Activated CD4-positive, alpha-beta T cell treated with anti-CD3 and anti-CD28 coated beads, Interleukin-2, amount 10 ng/mL, durations not matched to agents 7 days and 5 days (primary cell): ENCODE measurements at regions not wholly inside any gene's neighbourhood (a gene's known extent, or its start where the extent isn't known, plus 50 kb on each side); places are given as distances from the start of the nearest gene placed in this dataset.

Experiments
- CTCF ChIA-PET: fragments of 350-600 bp; sonication (Branson Sonifier 250); formaldehyde crosslinking; loops from one replicate; lab custom pipeline; 2021; ENCODE audit warnings: antibody characterized with exemption; lab: Charles Lee
- POLR2A ChIA-PET: fragments of 350-600 bp; sonication (Branson Sonifier 250); formaldehyde crosslinking; loops from one replicate; lab custom pipeline; 2021; ENCODE audit warnings: antibody characterized with exemption; lab: Charles Lee
- DNase-seq: peaks from one replicate; pipeline ENCODE4 v3.0.0-alpha.2; 2020
- H3K27ac Mint-ChIP-seq: one replicate; pipeline ENCODE4 v1.8.0; 2021; ENCODE audit warnings: mild to moderate bottlenecking, moderate library complexity, mixed read lengths
- H3K27me3 Mint-ChIP-seq: one replicate; pipeline ENCODE4 v1.8.0; 2021; ENCODE audit warnings: mixed read lengths
- H3K36me3 Mint-ChIP-seq: one replicate; pipeline ENCODE4 v1.8.0; 2021; ENCODE audit warnings: low read depth, mixed read lengths
- H3K4me1 Mint-ChIP-seq: one replicate; pipeline ENCODE4 v1.8.0; 2021; ENCODE audit warnings: mixed read lengths
- H3K4me3 Mint-ChIP-seq: one replicate; pipeline ENCODE4 v1.8.0; 2021; ENCODE audit warnings: mild to moderate bottlenecking, moderate library complexity, mixed read lengths
- H3K9me3 Mint-ChIP-seq: one replicate; pipeline ENCODE4 v1.8.0; 2021; ENCODE audit warnings: mixed read lengths

DNA sequence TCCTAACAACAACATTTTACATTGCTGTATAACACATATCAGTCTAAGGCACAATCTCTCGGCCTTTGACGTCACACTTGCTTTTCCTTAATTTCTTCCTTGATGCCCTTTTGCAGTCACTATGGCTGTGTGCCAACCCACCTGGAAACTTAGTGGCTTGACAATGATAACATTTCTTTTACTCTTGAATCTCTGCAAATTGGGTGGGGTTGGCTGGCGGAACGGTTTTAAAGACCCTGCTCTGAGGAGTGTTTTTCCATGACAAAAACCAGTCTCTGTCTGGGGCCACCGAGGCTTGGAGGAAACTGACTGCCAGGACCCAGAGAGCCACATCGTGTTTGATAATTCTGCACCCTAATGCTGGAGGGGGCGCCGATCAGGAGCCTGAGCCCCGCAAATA is 115.6 kb downstream of the KLF13 start:
- H3K4me3 Mint-ChIP-seq, result peak overlapping the region; percentile 78
- peaks cover 54% of the 10 kb centered on the region for H3K4me1 Mint-ChIP-seq
- POLR2A ChIA-PET, result no interaction called here
- H3K27me3 Mint-ChIP-seq, result no peaks in the 10 kb centered on the region
- CTCF ChIA-PET, result interaction anchor here (1.2 kb wide), 1 partner anchor 22 kb away, joined by 4 read pairs; no protein-coding TSS in a partner anchor
- peak overlapping the region; percentile 33 for H3K27ac Mint-ChIP-seq
- H3K9me3 Mint-ChIP-seq, result no peaks in the 10 kb centered on the region
- DNase-seq, result no peak
- peaks cover 1% of the 10 kb centered on the region for H3K36me3 Mint-ChIP-seq

DNA sequence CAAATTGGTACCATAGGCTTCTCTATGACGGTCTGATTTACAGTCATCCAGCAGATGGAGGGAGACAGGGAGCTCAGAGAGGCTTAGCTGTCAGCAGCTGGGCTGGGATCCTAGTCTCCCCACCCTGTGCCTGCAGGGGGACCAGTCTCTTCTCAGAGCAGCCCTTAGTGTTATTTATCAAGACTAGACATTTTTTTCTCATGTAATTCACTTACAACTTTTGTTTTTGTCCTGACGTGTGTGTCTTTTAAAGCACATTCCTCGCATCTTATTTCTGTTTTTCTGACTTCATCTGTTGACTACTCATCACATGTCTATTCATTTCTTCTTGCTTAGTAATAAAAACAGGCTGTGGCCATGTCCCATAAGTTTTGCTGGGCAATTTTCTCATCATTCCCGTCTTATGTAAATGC is 116.1 kb downstream of the KLF13 start:
- no peak overlapping the region for H3K4me3 Mint-ChIP-seq
- H3K36me3 Mint-ChIP-seq, result peaks cover 1% of the 10 kb centered on the region
- H3K27ac Mint-ChIP-seq, result no peak overlapping the region
- H3K4me1 Mint-ChIP-seq, result peaks cover 49% of the 10 kb centered on the region
- no peaks in the 10 kb centered on the region for H3K9me3 Mint-ChIP-seq
- H3K27me3 Mint-ChIP-seq, result no peaks in the 10 kb centered on the region
- CTCF ChIA-PET, result interaction anchor here (1.2 kb wide), 1 partner anchor 23 kb away, joined by 4 read pairs; no protein-coding TSS in a partner anchor
- DNase-seq, result no peak
- POLR2A ChIA-PET, result no interaction called here

DNA sequence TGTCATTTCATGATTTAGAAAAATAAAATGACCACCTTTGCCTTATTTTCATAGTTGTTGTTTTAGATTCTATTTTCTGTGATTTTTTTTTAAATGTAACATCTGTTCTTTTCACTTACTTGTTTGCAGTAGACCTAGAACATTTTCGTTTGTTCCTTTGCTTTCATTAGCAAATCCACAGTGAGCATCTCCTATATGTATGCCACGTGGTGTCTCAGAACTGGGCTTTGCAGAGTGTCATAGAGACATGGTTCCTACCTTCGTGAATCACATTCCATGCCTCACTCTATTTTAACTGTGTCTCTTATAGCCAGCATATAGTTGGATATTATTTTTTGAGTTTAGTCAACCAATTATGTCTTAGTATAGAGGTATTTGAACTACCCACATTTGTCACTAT is 118.2 kb downstream of the KLF13 start:
- H3K4me3 Mint-ChIP-seq, result no peak overlapping the region
- no peaks in the 10 kb centered on the region for H3K9me3 Mint-ChIP-seq
- H3K27ac Mint-ChIP-seq, result no peak overlapping the region
- peaks cover 38% of the 10 kb centered on the region for H3K4me1 Mint-ChIP-seq
- ChIA-PET POLR2A (no interaction called here), CTCF (interaction anchor here (0.9 to 1.6 kb wide), 2 partner anchors 10 to 15 kb away, joined by 3 to 7 read pairs; no protein-coding TSS in a partner anchor)
- DNase-seq, result no peak
- peaks cover 1% of the 10 kb centered on the region for H3K36me3 Mint-ChIP-seq
- no peaks in the 10 kb centered on the region for H3K27me3 Mint-ChIP-seq

DNA sequence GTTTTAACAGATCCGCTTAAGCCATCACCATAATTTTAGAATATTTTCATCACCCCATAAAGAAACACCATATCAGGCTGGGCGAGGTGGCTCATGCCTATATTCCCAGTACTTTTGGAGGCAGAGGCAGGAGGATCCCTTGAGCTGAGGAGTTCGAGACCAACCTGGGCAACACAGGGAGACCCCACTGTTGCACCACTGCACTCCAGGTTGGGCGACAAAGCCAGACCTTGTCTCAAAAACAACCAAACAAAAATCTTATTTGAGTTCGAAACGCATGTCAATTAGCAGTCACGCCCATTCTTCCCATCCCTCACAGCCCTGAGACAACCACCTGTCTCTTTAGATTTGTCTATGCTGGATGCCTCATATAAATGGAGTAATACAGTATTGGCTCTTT is 119.9 kb downstream of the KLF13 start:
- ChIA-PET POLR2A (no interaction called here), CTCF (no interaction called here)
- Mint-ChIP-seq H3K27me3 (no peaks in the 10 kb centered on the region), H3K27ac (no peak overlapping the region), H3K4me1 (peaks cover 30% of the 10 kb centered on the region), H3K9me3 (peaks cover 7% of the 10 kb centered on the region), H3K36me3 (peaks cover 1% of the 10 kb centered on the region), H3K4me3 (no peak overlapping the region)
- no peak for DNase-seq

DNA sequence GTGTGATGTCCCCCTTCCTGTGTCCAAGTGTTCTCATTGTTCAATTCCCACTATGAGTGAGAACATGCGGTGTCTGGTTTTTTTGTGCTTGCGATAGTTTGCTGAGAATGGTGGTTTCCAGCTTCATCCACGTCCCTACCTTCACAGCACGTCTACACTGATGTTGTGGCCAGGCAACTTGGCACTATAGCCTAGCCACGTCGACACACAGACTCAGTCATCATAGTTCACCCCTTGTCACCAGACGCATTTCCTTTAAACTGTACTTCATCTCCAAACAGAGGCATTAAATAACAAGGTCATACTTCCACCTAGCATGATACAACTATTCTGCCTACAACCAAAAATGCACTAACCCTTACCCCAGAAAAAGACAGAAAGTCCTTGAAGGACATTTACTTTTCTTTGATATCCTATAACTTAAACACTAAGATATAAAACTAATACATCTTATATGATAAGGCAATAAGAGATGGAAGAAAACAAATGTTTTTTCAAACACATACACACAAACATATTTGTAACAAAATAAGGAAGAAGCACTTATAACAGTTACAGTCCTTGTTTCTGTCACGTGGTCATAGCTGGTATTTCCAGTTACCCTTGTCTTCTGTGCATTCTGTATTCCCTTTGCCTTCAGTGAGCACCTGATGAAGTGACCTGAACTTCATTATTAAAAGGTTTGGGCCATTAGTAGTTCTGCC is 121.4 kb downstream of the KLF13 start:
- Mint-ChIP-seq H3K36me3 (no peaks in the 10 kb centered on the region), H3K27me3 (no peaks in the 10 kb centered on the region), H3K4me1 (peaks cover 17% of the 10 kb centered on the region), H3K9me3 (peaks cover 7% of the 10 kb centered on the region), H3K27ac (no peak overlapping the region), H3K4me3 (no peak overlapping the region)
- POLR2A ChIA-PET, result no interaction called here
- DNase-seq, result no peak
- CTCF ChIA-PET, result interaction anchor here (0.6 to 2.4 kb wide), 3 partner anchors 11 to 319 kb away, joined by 3 to 6 read pairs (median 4); no protein-coding TSS in a partner anchor

DNA sequence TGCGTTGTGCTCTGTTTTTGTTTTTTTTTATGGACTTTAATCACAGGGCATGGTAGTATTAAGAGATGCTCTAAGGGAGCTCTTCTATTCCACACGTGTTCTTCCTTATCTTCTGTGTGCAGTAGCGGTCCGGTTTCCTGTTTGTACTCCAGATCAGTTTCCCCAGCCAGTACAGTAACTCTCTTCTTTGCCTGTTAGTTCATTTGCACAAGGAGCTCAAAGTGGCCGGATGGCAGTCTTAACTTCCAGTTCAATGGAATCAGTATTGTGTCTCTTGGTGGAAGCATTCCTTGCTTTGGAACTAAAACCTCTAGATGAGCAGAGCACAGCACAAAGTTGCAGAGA is 122.0 kb downstream of the KLF13 start:
- no peak overlapping the region for H3K27ac Mint-ChIP-seq
- no peak overlapping the region for H3K4me3 Mint-ChIP-seq
- DNase-seq, result no peak
- H3K36me3 Mint-ChIP-seq, result no peaks in the 10 kb centered on the region
- peaks cover 16% of the 10 kb centered on the region for H3K4me1 Mint-ChIP-seq
- POLR2A ChIA-PET, result no interaction called here
- H3K27me3 Mint-ChIP-seq, result no peaks in the 10 kb centered on the region
- peaks cover 7% of the 10 kb centered on the region for H3K9me3 Mint-ChIP-seq
- CTCF ChIA-PET, result interaction anchor here (2.4 kb wide), 1 partner anchor 11 kb away, joined by 6 read pairs; no protein-coding TSS in a partner anchor

DNA sequence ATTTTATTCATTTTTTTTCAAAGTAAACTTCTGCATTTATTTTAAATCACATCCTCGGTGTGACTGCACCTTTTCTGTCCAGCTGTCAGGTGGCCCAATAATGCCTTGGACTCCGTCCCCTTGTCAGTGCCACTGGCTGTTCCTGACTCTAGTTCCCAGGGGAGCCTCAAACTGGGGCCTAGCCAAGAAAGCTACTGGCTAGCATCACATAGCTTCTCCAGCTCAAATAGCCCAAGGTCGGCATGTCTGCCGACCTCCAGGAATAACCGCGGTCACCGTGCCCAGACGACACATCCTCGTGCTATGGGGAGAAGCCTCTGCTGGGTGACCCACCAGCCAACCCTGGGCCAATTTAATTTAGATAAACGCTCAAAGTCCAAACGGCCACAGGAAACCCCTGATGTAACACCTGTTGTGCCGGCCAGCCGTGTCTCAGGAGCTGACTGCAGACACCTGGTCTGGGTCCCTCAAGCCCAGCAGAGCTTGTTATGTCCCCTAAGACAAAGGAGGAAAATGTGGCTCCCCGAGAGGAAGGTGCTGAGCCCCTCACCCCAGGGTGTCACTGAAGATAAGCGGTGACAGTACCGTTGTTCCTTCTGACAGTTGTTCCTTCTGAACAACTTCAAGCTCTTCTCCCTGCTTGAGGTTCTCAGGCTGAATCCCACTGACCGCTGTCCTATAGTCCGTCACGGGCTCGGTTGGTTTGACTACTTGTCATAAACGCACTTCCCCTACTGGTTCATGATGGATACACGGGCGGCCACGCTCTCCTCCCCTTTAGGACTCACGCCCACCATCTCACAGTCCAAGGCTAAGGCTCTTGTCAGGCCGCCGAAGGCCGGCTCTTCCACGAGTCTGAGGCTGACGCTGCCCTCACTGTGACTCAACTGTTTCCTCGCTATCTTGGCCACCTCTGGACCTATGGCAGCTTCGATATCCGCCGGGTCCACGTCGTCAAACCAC is 126.2 kb downstream of the KLF13 start:
- no peaks in the 10 kb centered on the region for H3K27me3 Mint-ChIP-seq
- peaks cover 14% of the 10 kb centered on the region for H3K4me1 Mint-ChIP-seq
- ChIA-PET POLR2A (no interaction called here), CTCF (interaction anchor here (1.4 kb wide), 1 partner anchor 20 kb away, joined by 3 read pairs; no protein-coding TSS in a partner anchor)
- H3K27ac Mint-ChIP-seq, result no peak overlapping the region
- H3K4me3 Mint-ChIP-seq, result no peak overlapping the region
- DNase-seq, result no peak
- H3K9me3 Mint-ChIP-seq, result peaks cover 16% of the 10 kb centered on the region
- peaks cover 5% of the 10 kb centered on the region for H3K36me3 Mint-ChIP-seq

DNA sequence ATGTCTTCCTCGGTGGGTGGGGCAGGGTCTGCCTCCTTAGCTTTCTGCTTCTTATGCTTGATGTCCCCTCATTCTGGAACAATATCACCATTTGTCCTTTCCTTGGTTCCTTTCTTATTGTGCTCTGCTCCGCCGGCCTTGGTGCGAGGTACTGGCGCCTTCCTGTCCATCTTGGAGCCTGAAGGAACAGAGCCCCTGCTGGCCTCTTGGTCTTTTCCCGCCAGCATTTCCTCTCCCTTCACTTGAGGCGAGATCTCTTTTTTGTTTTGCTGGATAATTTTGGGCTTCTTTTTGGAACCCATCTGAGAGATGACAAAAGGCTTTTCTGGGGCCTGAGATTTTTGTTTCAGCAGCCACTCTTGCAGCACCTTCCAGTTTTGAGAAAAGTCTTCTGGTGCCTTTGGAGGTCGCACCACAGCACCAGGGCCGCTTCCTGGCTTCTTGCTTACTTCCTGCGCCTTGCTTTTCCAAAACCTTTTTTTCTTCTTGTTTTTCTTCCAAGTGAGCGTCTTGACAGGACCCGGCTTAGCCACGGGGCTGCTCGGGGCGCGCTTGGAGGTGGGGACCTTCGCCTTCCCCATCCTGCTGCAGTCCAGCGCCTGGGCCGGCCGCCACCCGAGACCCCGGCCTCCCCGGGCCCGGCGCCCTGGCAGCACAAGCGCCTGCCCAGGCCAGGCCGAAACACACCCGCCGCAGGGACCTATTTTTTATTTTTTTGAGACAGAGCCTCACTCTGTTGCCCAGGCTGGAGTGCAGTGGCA is 127.1 kb downstream of the KLF13 start:
- DNase-seq, result no peak
- peaks cover 10% of the 10 kb centered on the region for H3K4me1 Mint-ChIP-seq
- no peak overlapping the region for H3K27ac Mint-ChIP-seq
- peaks cover 5% of the 10 kb centered on the region for H3K36me3 Mint-ChIP-seq
- CTCF ChIA-PET, result interaction anchor here (0.9 to 3.1 kb wide), 3 partner anchors 12 to 21 kb away, joined by 3 to 10 read pairs (median 3); no protein-coding TSS in a partner anchor
- no peaks in the 10 kb centered on the region for H3K27me3 Mint-ChIP-seq
- POLR2A ChIA-PET, result interaction anchor here (0.6 kb wide), 1 partner anchor 68 kb away, joined by 3 read pairs; no protein-coding TSS in a partner anchor
- no peak overlapping the region for H3K4me3 Mint-ChIP-seq
- H3K9me3 Mint-ChIP-seq, result peaks cover 16% of the 10 kb centered on the region

DNA sequence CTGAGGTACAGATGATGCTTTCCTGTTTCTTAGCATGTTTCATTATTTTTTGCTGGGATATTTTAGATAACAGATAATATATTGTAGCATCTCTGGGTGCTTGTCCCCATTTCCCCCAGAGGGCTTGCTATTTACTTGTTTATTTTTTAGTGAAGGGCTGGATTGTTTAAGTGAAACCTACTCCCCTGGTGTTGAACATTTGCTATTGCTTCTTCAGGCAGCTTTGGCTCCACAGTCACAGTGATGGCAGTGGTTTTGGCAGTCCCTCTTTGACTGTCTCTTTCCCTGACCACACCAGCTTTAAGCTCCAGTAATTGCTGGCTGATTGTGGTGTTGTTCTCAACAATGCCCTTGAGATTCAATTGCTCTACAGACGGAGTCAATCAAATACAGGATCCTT is 128.9 kb downstream of the KLF13 start:
- no peak overlapping the region for H3K27ac Mint-ChIP-seq
- peaks cover 5% of the 10 kb centered on the region for H3K36me3 Mint-ChIP-seq
- no peak overlapping the region for H3K4me3 Mint-ChIP-seq
- DNase-seq, result no peak
- ChIA-PET CTCF (interaction anchor here (1.2 to 3.1 kb wide), 4 partner anchors 10 to 20 kb away, joined by 4 to 10 read pairs (median 8); no protein-coding TSS in a partner anchor), POLR2A (interaction anchor here (0.7 kb wide), 1 partner anchor 157 kb away, joined by 4 read pairs; no protein-coding TSS in a partner anchor)
- peaks cover 18% of the 10 kb centered on the region for H3K4me1 Mint-ChIP-seq
- H3K9me3 Mint-ChIP-seq, result peaks cover 14% of the 10 kb centered on the region
- H3K27me3 Mint-ChIP-seq, result no peaks in the 10 kb centered on the region

DNA sequence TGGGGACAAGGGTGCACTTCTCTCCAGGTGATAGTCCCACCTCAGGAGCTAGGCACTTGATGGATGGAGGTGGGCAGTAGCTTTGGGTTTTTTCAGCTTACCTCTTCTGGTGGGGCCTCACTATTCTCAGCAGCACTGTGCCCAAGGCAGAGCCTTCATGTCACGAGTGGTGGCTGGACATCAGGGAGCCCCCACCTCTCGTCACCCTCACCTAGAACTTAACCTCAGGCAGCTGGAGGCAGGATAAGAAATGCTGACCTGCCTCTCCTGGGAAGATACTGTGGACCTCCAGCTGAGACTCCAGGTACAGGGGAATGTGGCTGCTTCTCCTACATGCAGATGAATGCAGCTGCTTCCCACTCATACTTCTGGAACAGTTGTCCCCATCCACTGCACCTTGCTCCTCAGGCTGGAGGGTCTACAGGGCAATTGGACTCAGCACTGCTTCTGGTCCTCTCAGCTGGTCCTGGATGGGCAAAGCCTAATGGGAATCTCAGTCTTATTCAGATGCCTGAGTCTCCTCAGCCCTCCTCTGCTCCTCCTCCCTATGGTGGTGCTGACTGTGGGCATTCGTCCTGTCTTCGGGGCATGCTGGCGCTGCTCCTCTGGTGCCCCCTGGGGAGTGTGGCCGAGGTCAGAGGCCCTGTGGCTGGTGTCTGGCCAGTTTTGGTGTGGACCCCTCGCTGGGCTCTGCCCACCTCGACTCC is 129.9 kb downstream of the KLF13 start:
- H3K27me3 Mint-ChIP-seq, result no peaks in the 10 kb centered on the region
- peaks cover 11% of the 10 kb centered on the region for H3K9me3 Mint-ChIP-seq
- no peak for DNase-seq
- no peak overlapping the region for H3K4me3 Mint-ChIP-seq
- ChIA-PET POLR2A (no interaction called here), CTCF (interaction anchor here (1.9 to 3.1 kb wide), 2 partner anchors 9 to 21 kb away, joined by 8 to 10 read pairs; no protein-coding TSS in a partner anchor)
- peaks cover 9% of the 10 kb centered on the region for H3K36me3 Mint-ChIP-seq
- peaks cover 22% of the 10 kb centered on the region for H3K4me1 Mint-ChIP-seq
- no peak overlapping the region for H3K27ac Mint-ChIP-seq

DNA sequence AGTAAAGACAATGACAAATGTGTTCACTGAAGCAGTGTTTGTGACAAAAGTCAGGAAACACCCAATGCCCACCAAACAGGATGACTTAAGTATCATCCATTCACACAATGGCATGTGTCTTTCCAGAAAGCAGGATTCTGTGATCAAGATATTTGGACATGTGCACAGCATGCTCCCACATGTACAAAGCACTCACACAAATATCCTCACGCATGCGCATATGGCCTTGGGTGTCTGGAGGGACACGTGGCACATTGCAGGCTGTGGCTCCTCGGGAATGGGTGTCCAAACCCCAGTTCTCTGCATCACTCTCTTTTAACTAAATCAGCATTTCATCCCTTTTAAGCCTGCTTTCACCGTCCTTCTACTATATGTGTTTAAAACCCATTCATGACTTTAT is 130.5 kb downstream of the KLF13 start:
- DNase-seq, result no peak
- Mint-ChIP-seq H3K4me3 (no peak overlapping the region), H3K9me3 (peaks cover 11% of the 10 kb centered on the region), H3K4me1 (peaks cover 22% of the 10 kb centered on the region), H3K36me3 (peaks cover 9% of the 10 kb centered on the region), H3K27me3 (no peaks in the 10 kb centered on the region), H3K27ac (no peak overlapping the region)
- ChIA-PET POLR2A (no interaction called here), CTCF (interaction anchor here (1.9 to 3.1 kb wide), 2 partner anchors 8 to 22 kb away, joined by 8 to 10 read pairs; no protein-coding TSS in a partner anchor)
